Body of pancreas (tissue), 4 donors: ENCODE measurements at regions not wholly inside any gene's neighbourhood (a gene's known extent, or its start where the extent isn't known, plus 50 kb on each side); places are given as distances from the start of the nearest gene placed in this dataset.

ENCODE experiments used
- CTCF ChIP-seq, 7 experiments: fragments of 450-650 bp in 4 of 7; fragments of 200-600 bp in 3 of 7; sonication (generic) in 3 of 7; IDR thresholded peaks; one replicate each; pipeline ENCODE4 v1.5.1; 2016 to 2019; ENCODE audit warnings: antibody characterized with exemption in 7 of 7
- POLR2A ChIP-seq, 3 donors: fragments of 450-650 bp; IDR thresholded peaks; one replicate each; pipeline ENCODE4 v1.6.1; 2016; ENCODE audit warnings: antibody characterized with exemption in 3 of 3, mild to moderate bottlenecking in 2 of 3

- TF ChIP-seq POLR2A (IDR thresholded peaks at IDR 0.05) (no peak), CTCF (IDR thresholded peaks at IDR 0.05) (no peak)
Observed at GRCh38 chr4:126479709-126480108, 1153.0 kb upstream of the INTU start.
